ENCODE measurements at regions not wholly inside any gene's neighbourhood (a gene's known extent, or its start where the extent isn't known, plus 50 kb on each side); places are given as distances from the start of the nearest gene placed in this dataset.

GRCh38 chr9:87275047-87275725 is 222.5 kb upstream of the DAPK1 start (continued):
- TF ChIP-seq ZNF274 (IDR thresholded peaks at IDR 0.05; ENCODE audit: borderline replicate concordance, extremely low read depth, low read length) = no peak
